Activated CD4-positive, alpha-beta T cell treated with anti-CD3 and anti-CD28 coated beads, Interleukin-2, amount 10 ng/mL, durations not matched to agents 24 days and 14 days (primary cell): ENCODE measurements at regions not wholly inside any gene's neighbourhood (a gene's known extent, or its start where the extent isn't known, plus 50 kb on each side); places are given as distances from the start of the nearest gene placed in this dataset.

Experiments used
- DNase-seq: peaks from one replicate; pipeline ENCODE4 v3.0.0; 2022
- H3K27ac Mint-ChIP-seq: one replicate; pipeline ENCODE4 v1.8.0; 2022; ENCODE audit warnings: mild to moderate bottlenecking, mixed read lengths
- H3K27me3 Mint-ChIP-seq: one replicate; pipeline ENCODE4 v1.8.0; 2022; ENCODE audit warnings: mixed read lengths
- H3K36me3 Mint-ChIP-seq: one replicate; pipeline ENCODE4 v1.8.0; 2022; ENCODE audit warnings: low read depth, mild to moderate bottlenecking, mixed read lengths
- H3K4me1 Mint-ChIP-seq: one replicate; pipeline ENCODE4 v1.8.0; 2021; ENCODE audit warnings: mixed read lengths
- H3K4me3 Mint-ChIP-seq: one replicate; pipeline ENCODE4 v1.8.0; 2022; ENCODE audit warnings: mild to moderate bottlenecking, moderate library complexity, mixed read lengths
- H3K9me3 Mint-ChIP-seq: one replicate; pipeline ENCODE4 v1.8.0; 2021; ENCODE audit warnings: mixed read lengths
- intact Hi-C: fragments of 100-400 bp; cut with micrococcal nuclease; formaldehyde crosslinking; loops from one replicate; pipeline ENCODE4 v1.15.1; 2023

- Mint-ChIP-seq H3K36me3 (no peaks in the 10 kb centered on the region), H3K27ac (no peak overlapping the region), H3K27me3 (peaks cover 3% of the 10 kb centered on the region), H3K4me3 (no peak overlapping the region), H3K9me3 (peaks cover 4% of the 10 kb centered on the region), H3K4me1 (no peaks in the 10 kb centered on the region)
- intact Hi-C loops: no loop called here
- no peak for DNase-seq
These were observed 127.5 kb upstream of the C1orf174 start for GRCh38 chr1:4027492-4028138.

- DNase-seq: no peak
- no peak overlapping the region for H3K27ac Mint-ChIP-seq
- peaks cover 3% of the 10 kb centered on the region for H3K27me3 Mint-ChIP-seq
- H3K4me3 Mint-ChIP-seq: no peak overlapping the region
- intact Hi-C loops: no loop called here
- H3K36me3 Mint-ChIP-seq: no peaks in the 10 kb centered on the region
- H3K9me3 Mint-ChIP-seq: peaks cover 4% of the 10 kb centered on the region
- H3K4me1 Mint-ChIP-seq: no peaks in the 10 kb centered on the region
These were observed 128.0 kb upstream of the C1orf174 start for GRCh38 chr1:4028139-4028501.

GRCh38 chr1:4029376-4029775 lies 129.3 kb upstream of the C1orf174 start:
- peaks cover 4% of the 10 kb centered on the region for H3K9me3 Mint-ChIP-seq
- DNase-seq: no peak
- H3K4me3 Mint-ChIP-seq: no peak overlapping the region
- intact Hi-C loops: no loop called here
- H3K27ac Mint-ChIP-seq: no peak overlapping the region
- H3K4me1 Mint-ChIP-seq: no peaks in the 10 kb centered on the region
- peaks cover 3% of the 10 kb centered on the region for H3K27me3 Mint-ChIP-seq
- H3K36me3 Mint-ChIP-seq: no peaks in the 10 kb centered on the region

GRCh38 chr1:4032571-4032970 lies 132.5 kb upstream of the C1orf174 start:
- Mint-ChIP-seq H3K4me1 (no peaks in the 10 kb centered on the region), H3K36me3 (no peaks in the 10 kb centered on the region), H3K27ac (no peak overlapping the region), H3K9me3 (peaks cover 4% of the 10 kb centered on the region), H3K27me3 (peaks cover 3% of the 10 kb centered on the region), H3K4me3 (no peak overlapping the region)
- no peak for DNase-seq
- intact Hi-C loops: no loop called here

- intact Hi-C loops: no loop called here
- Mint-ChIP-seq H3K4me1 (no peaks in the 10 kb centered on the region), H3K9me3 (peaks cover 4% of the 10 kb centered on the region), H3K36me3 (no peaks in the 10 kb centered on the region), H3K4me3 (no peak overlapping the region), H3K27me3 (peaks cover 3% of the 10 kb centered on the region), H3K27ac (no peak overlapping the region)
- DNase-seq: no peak
These were observed 133.1 kb upstream of the C1orf174 start for GRCh38 chr1:4033129-4033676.

GRCh38 chr1:4033713-4034112 lies 133.6 kb upstream of the C1orf174 start:
- Mint-ChIP-seq H3K4me1 (no peaks in the 10 kb centered on the region), H3K9me3 (peaks cover 4% of the 10 kb centered on the region), H3K36me3 (no peaks in the 10 kb centered on the region), H3K4me3 (no peak overlapping the region), H3K27me3 (no peaks in the 10 kb centered on the region), H3K27ac (no peak overlapping the region)
- intact Hi-C loops: no loop called here
- no peak for DNase-seq

- no peak for DNase-seq
- no peaks in the 10 kb centered on the region for H3K4me1 Mint-ChIP-seq
- H3K9me3 Mint-ChIP-seq: peaks cover 4% of the 10 kb centered on the region
- no peak overlapping the region for H3K27ac Mint-ChIP-seq
- intact Hi-C loops: no loop called here
- no peak overlapping the region for H3K4me3 Mint-ChIP-seq
- no peaks in the 10 kb centered on the region for H3K27me3 Mint-ChIP-seq
- H3K36me3 Mint-ChIP-seq: no peaks in the 10 kb centered on the region
These were observed 134.3 kb upstream of the C1orf174 start for GRCh38 chr1:4034318-4034887.

GRCh38 chr1:4044967-4045366 lies 144.9 kb upstream of the C1orf174 start:
- no peaks in the 10 kb centered on the region for H3K36me3 Mint-ChIP-seq
- H3K27ac Mint-ChIP-seq: no peak overlapping the region
- intact Hi-C loops: no loop called here
- no peaks in the 10 kb centered on the region for H3K9me3 Mint-ChIP-seq
- no peak for DNase-seq
- H3K4me3 Mint-ChIP-seq: no peak overlapping the region
- no peaks in the 10 kb centered on the region for H3K4me1 Mint-ChIP-seq
- H3K27me3 Mint-ChIP-seq: peaks cover 7% of the 10 kb centered on the region

GRCh38 chr1:4045397-4046010 lies 145.4 kb upstream of the C1orf174 start:
- intact Hi-C loops: no loop called here
- DNase-seq: no peak
- Mint-ChIP-seq H3K27me3 (peaks cover 7% of the 10 kb centered on the region), H3K9me3 (no peaks in the 10 kb centered on the region), H3K27ac (no peak overlapping the region), H3K36me3 (no peaks in the 10 kb centered on the region), H3K4me1 (no peaks in the 10 kb centered on the region), H3K4me3 (no peak overlapping the region)

GRCh38 chr1:4046836-4047461 lies 146.9 kb upstream of the C1orf174 start:
- Mint-ChIP-seq H3K36me3 (no peaks in the 10 kb centered on the region), H3K27ac (no peak overlapping the region), H3K27me3 (peaks cover 2% of the 10 kb centered on the region), H3K9me3 (no peaks in the 10 kb centered on the region), H3K4me3 (no peak overlapping the region), H3K4me1 (no peaks in the 10 kb centered on the region)
- intact Hi-C loops: no loop called here
- no peak for DNase-seq

GRCh38 chr1:4047666-4048065 lies 147.6 kb upstream of the C1orf174 start:
- H3K9me3 Mint-ChIP-seq: no peaks in the 10 kb centered on the region
- H3K4me1 Mint-ChIP-seq: no peaks in the 10 kb centered on the region
- no peak overlapping the region for H3K27ac Mint-ChIP-seq
- no peak overlapping the region for H3K4me3 Mint-ChIP-seq
- no peaks in the 10 kb centered on the region for H3K27me3 Mint-ChIP-seq
- no peaks in the 10 kb centered on the region for H3K36me3 Mint-ChIP-seq
- intact Hi-C loops: no loop called here
- DNase-seq: no peak

GRCh38 chr1:4048076-4048475 lies 148.0 kb upstream of the C1orf174 start:
- no peak overlapping the region for H3K27ac Mint-ChIP-seq

GRCh38 chr1:4048921-4049320 lies 148.8 kb upstream of the C1orf174 start:
- Mint-ChIP-seq H3K27me3 (no peaks in the 10 kb centered on the region), H3K9me3 (no peaks in the 10 kb centered on the region), H3K36me3 (no peaks in the 10 kb centered on the region), H3K4me3 (no peak overlapping the region), H3K27ac (no peak overlapping the region), H3K4me1 (no peaks in the 10 kb centered on the region)
- intact Hi-C loops: no loop called here
- DNase-seq: no peak

More at GRCh38 chr1:4048076-4048475, 148.0 kb upstream of the C1orf174 start:
- Mint-ChIP-seq H3K4me3 (no peak overlapping the region), H3K9me3 (no peaks in the 10 kb centered on the region), H3K27me3 (no peaks in the 10 kb centered on the region), H3K4me1 (no peaks in the 10 kb centered on the region), H3K36me3 (no peaks in the 10 kb centered on the region)
- intact Hi-C loops: no loop called here
- no peak for DNase-seq

- H3K27me3 Mint-ChIP-seq: no peaks in the 10 kb centered on the region
- H3K4me3 Mint-ChIP-seq: no peak overlapping the region
- H3K27ac Mint-ChIP-seq: no peak overlapping the region
- intact Hi-C loops: no loop called here
- no peaks in the 10 kb centered on the region for H3K36me3 Mint-ChIP-seq
- DNase-seq: no peak
- H3K4me1 Mint-ChIP-seq: no peaks in the 10 kb centered on the region
- no peaks in the 10 kb centered on the region for H3K9me3 Mint-ChIP-seq
These were observed 150.9 kb upstream of the C1orf174 start for GRCh38 chr1:4050998-4051397.
